C4-2B (cell line): ENCODE measurements at regions not wholly inside any gene's neighbourhood (a gene's known extent, or its start where the extent isn't known, plus 50 kb on each side); places are given as distances from the start of the nearest gene placed in this dataset.

ENCODE experiments used
- H3K27ac ChIP-seq: fragments of 450-650 bp; 2 replicates; pipeline ENCODE4 v1.5.1; 2017
- CTCF ChIP-seq: fragments of 450-650 bp; conservative IDR thresholded peaks from 2 replicates; pipeline ENCODE4 v1.5.1; 2017; ENCODE audit warnings: mild to moderate bottlenecking
- ZFX ChIP-seq: fragments of 450-650 bp; IDR thresholded peaks from 2 replicates; pipeline ENCODE4 v1.6.1; 2017

- H3K27ac ChIP-seq, result no peak overlapping the region
- TF ChIP-seq CTCF (no peak), ZFX (no peak)
Measured at GRCh38 chr4:188262464-188262863, 123.2 kb downstream of the TRIML1 start.

DNA sequence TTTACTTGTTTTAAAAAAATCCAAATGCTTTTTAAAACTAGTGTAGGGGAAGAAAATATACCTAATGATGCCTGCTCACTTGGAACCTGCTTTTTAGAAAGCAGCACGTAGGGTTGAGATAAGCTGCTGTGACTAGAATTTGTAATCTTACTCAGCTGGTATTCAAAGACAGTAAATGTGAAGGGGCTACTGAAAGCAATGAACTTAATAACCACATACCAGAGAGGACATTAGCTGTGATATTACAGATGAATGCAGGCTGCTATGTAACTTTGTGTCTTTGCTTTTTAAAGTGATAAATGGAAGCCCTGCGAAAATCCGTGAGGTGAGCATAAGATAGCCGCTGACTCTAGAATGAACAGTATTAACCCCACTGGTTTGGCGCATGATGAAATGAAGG, 124.1 kb downstream of the TRIML1 start:
- TF ChIP-seq CTCF (no peak), ZFX (no peak)
- no peak overlapping the region for H3K27ac ChIP-seq

DNA sequence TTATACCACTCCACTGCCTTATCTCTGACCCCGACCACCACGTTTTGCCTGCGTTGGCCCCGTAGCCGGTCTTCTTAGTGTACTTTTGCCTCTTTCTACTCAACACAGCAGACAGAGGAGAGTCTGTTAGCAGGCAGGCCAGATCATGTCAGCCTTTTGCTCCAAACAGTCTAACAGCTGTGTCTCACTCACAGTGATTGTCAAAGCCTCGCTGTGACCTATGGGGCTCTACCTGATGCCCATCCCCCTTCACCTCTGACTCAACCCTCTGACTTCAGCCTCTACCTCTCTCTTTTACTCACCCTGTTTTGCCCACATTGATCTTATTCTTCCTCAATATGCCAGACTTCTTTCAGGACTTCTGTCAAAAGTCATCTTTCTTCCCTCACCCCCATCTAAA, 127.1 kb downstream of the TRIML1 start:
- TF ChIP-seq CTCF, result no peak
- TF ChIP-seq ZFX, result no peak
- no peak overlapping the region for H3K27ac ChIP-seq

- TF ChIP-seq ZFX, result no peak
- TF ChIP-seq CTCF, result no peak
- no peak overlapping the region for H3K27ac ChIP-seq
Measured at GRCh38 chr4:188268131-188268908, 129.1 kb downstream of the TRIML1 start.

DNA sequence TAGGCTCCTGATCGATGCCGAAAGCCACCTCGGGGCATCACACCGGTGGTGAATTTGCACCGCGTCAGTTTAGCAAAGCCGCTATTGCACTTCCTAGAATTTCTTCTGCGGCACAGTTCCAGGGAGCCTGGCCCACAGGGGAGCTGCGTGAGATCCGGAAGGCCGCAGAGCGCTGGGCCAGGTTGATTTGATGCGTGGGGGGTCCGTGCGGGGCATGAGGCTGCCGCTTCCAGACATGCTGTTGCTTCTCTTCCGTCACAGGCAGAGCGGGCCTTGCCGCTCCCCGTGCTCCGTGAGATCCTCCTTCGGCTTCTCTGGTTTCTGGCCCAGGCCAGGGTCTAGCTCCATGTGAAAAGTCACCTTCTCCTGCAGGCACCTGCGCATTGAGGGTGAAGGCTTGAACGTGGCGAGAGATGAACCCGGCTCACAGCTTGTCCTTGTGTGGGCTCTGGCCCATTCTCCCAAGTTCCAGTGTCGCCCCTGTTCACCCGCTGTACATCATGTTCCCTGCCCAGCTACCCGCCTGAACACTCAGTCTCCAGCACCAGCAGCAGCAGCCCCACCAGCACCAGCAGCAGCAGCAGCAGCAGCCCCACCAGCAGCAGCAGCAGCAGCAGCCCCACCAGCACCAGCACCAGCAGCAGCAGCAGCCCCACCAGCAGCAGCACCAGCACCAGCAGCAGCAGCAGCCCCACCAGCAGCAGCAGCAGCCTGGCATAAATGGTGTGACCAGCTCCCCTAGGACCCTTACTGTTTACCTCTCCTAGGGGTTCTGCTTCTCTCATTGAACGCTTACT, 131.2 kb downstream of the TRIML1 start:
- H3K27ac ChIP-seq, result no peak overlapping the region
- TF ChIP-seq CTCF (no peak), ZFX (no peak)

- no peak overlapping the region for H3K27ac ChIP-seq
- TF ChIP-seq CTCF, result no peak
- no peak for TF ChIP-seq ZFX
Measured at GRCh38 chr4:188275686-188276085, 136.4 kb downstream of the TRIML1 start.

GRCh38 chr4:188279184-188279583, 139.9 kb downstream of the TRIML1 start:
- TF ChIP-seq CTCF (no peak), ZFX (no peak)
- no peak overlapping the region for H3K27ac ChIP-seq
